DOHH2 (cell line): ENCODE measurements at regions not wholly inside any gene's neighbourhood (a gene's known extent, or its start where the extent isn't known, plus 50 kb on each side); places are given as distances from the start of the nearest gene placed in this dataset.

Source experiments
- CTCF ChIP-seq: fragments of 200-600 bp; sonication (generic); IDR thresholded peaks from one replicate; pipeline ENCODE4 v1.5.1; 2014; ENCODE audit warnings: antibody characterized with exemption, mild to moderate bottlenecking, low read depth, low read length; ENCODE audit not compliant: poor library complexity, severe bottlenecking
- EZH2phosphoT487 ChIP-seq: fragments of 200-600 bp; sonication (generic); IDR thresholded peaks from 2 replicates; pipeline ENCODE4 v1.6.1; 2017; ENCODE audit warnings: borderline replicate concordance, mild to moderate bottlenecking, antibody characterized with exemption, low read length, moderate library complexity, mixed read lengths

GRCh38 chr2:228653884-228654283 is 472.4 kb upstream of the SPHKAP start:
- TF ChIP-seq CTCF (no peak), EZH2phosphoT487 (no peak)
